IMR-90 (cell line): ENCODE measurements at regions not wholly inside any gene's neighbourhood (a gene's known extent, or its start where the extent isn't known, plus 50 kb on each side); places are given as distances from the start of the nearest gene placed in this dataset.
A peak's percentile ranks its signal among the peaks of the same experiment; 100 is the strongest.

Source experiments
- ATAC-seq: fragments of 200-7000 bp; cut with Tn5 transposase; 2 replicates; pipeline ENCODE4 v1.9.1; 2020; ENCODE audit warnings: low read depth, mild to moderate bottlenecking, moderate library complexity
- BruUV-seq: library from RNA; stranded (reverse); fragments of 400-500 nt; replicated peaks from 2 replicates; lab custom pipeline; 2021; lab: Mats Ljungman, UMichigan
- CTCF ChIA-PET: fragments of 300-600 bp; formaldehyde crosslinking; extraction: SDS; loops from one replicate; lab custom pipeline; 2021; ENCODE audit warnings: antibody characterized with exemption; lab: Yijun Ruan, JAX
- POLR2A ChIA-PET: fragments of 300-600 bp; sonication (Branson Sonifier 250); formaldehyde crosslinking; loops from one replicate; lab custom pipeline; 2022; ENCODE audit warnings: antibody characterized with exemption; ENCODE audit not compliant: unreplicated experiment; lab: Charles Lee
- DNase-seq: peaks from one replicate; pipeline ENCODE4 v3.0.0; 2013
- H2AFZ ChIP-seq: replicated peaks from 2 replicates; pipeline ENCODE3; 2013; ENCODE audit warnings: low read length, mild to moderate bottlenecking; ENCODE audit not compliant: poor library complexity
- H2AK5ac ChIP-seq: 2 replicates; pipeline ENCODE4 v1.6.1; 2013; ENCODE audit warnings: low read depth, low read length, inconsistent platforms
- H2AK9ac ChIP-seq: replicated peaks from 2 replicates; pipeline ENCODE3; 2013; ENCODE audit warnings: mild to moderate bottlenecking, low read depth, low read length, moderate library complexity; ENCODE audit not compliant: poor library complexity
- H2BK120ac ChIP-seq: 2 replicates; pipeline ENCODE4 v1.6.1; 2013; ENCODE audit warnings: low read depth, low read length, inconsistent platforms
- H2BK15ac ChIP-seq: 3 replicates; pipeline ENCODE4 v1.6.1; 2013; ENCODE audit warnings: low read depth, low read length, inconsistent platforms
- H2BK20ac ChIP-seq: 2 replicates; pipeline ENCODE4 v1.6.1; 2013; ENCODE audit warnings: low read depth, mild to moderate bottlenecking, inconsistent platforms, low read length, moderate library complexity
- H2BK5ac ChIP-seq: 2 replicates; pipeline ENCODE4 v1.6.1; 2013; ENCODE audit warnings: mild to moderate bottlenecking, low read depth, low read length, inconsistent platforms; ENCODE audit not compliant: poor library complexity, severe bottlenecking
- H3K14ac ChIP-seq: replicated peaks from 2 replicates; pipeline ENCODE4 v1.6.1; 2013; ENCODE audit warnings: low read depth, low read length, inconsistent platforms
- H3K18ac ChIP-seq: 2 replicates; pipeline ENCODE4 v1.6.1; 2013; ENCODE audit warnings: low read depth, low read length, control low read depth
- H3K23ac ChIP-seq: 2 replicates; pipeline ENCODE4 v1.6.1; 2013; ENCODE audit warnings: low read depth, low read length, inconsistent platforms
- H3K27ac ChIP-seq: 2 replicates; pipeline ENCODE4 v1.5.1; 2013; ENCODE audit warnings: mild to moderate bottlenecking, control low read depth, low read length; ENCODE audit not compliant: insufficient read depth
- H3K27me3 ChIP-seq: 2 replicates; pipeline ENCODE4 v1.6.1; 2013; ENCODE audit warnings: low read length; ENCODE audit not compliant: control insufficient read depth, insufficient read depth
- H3K36me3 ChIP-seq: 2 replicates; pipeline ENCODE4 v1.6.1; 2013; ENCODE audit warnings: low read length, mixed read lengths; ENCODE audit not compliant: control insufficient read depth, insufficient read depth
- H3K4ac ChIP-seq: 2 replicates; pipeline ENCODE4 v1.6.1; 2013; ENCODE audit warnings: low read depth, low read length, inconsistent platforms
- H3K4me1 ChIP-seq: 2 replicates; pipeline ENCODE4 v1.6.1; 2013; ENCODE audit warnings: low read length, mixed read lengths; ENCODE audit not compliant: control insufficient read depth, insufficient read depth
- H3K4me2 ChIP-seq: 2 replicates; pipeline ENCODE4 v1.6.1; 2013; ENCODE audit warnings: low read depth, mild to moderate bottlenecking, control low read depth, low read length, moderate library complexity
- H3K4me3 ChIP-seq: 2 replicates; pipeline ENCODE4 v1.5.1; 2013; ENCODE audit warnings: low read depth, mild to moderate bottlenecking, control low read depth, low read length, moderate library complexity; ENCODE audit not compliant: insufficient read depth
- H3K56ac ChIP-seq: 2 replicates; pipeline ENCODE4 v1.6.1; 2013; ENCODE audit warnings: low read length, inconsistent platforms; ENCODE audit not compliant: insufficient read depth; ENCODE audit errors: extremely low read depth
- H3K79me1 ChIP-seq, 2 experiments: 2 replicates each; pipeline ENCODE4 v1.6.1; 2013; ENCODE audit warnings: low read length in 2 of 2, inconsistent platforms in 1 of 2, low read depth in 1 of 2
- H3K9ac ChIP-seq: 2 replicates; pipeline ENCODE4 v1.6.1; 2013; ENCODE audit warnings: low read depth, low read length, control low read depth
- H3K9me1 ChIP-seq: 2 replicates; pipeline ENCODE4 v1.6.1; 2013; ENCODE audit warnings: low read length, inconsistent platforms; ENCODE audit not compliant: insufficient read depth
- H3K9me3 ChIP-seq: 2 replicates; pipeline ENCODE4 v1.6.1; 2013; ENCODE audit warnings: low read length; ENCODE audit not compliant: control insufficient read depth, insufficient read depth
- H4K20me1 ChIP-seq: 2 replicates; pipeline ENCODE4 v1.6.1; 2013; ENCODE audit warnings: low read length, inconsistent platforms; ENCODE audit not compliant: insufficient read depth
- H4K5ac ChIP-seq: 2 replicates; pipeline ENCODE4 v1.6.1; 2013; ENCODE audit warnings: mild to moderate bottlenecking, low read depth, low read length, control low read depth
- H4K8ac ChIP-seq, 2 experiments: 2 replicates each; pipeline ENCODE4 v1.6.1; 2013; ENCODE audit warnings: low read depth in 2 of 2, low read length in 2 of 2, control low read depth in 1 of 2, inconsistent platforms in 1 of 2
- H4K91ac ChIP-seq: 2 replicates; pipeline ENCODE4 v1.6.1; 2013; ENCODE audit warnings: low read depth, low read length, inconsistent platforms; ENCODE audit not compliant: insufficient read depth
- CEBPB ChIP-seq: IDR thresholded peaks from 2 replicates; pipeline ENCODE4 v1.6.1; 2012; ENCODE audit warnings: low read depth, low read length, improper control_type of control experiment
- SMC3 ChIP-seq: fragments of 150-350 bp; IDR thresholded peaks from 2 replicates; pipeline ENCODE4 v1.6.1; 2016; ENCODE audit warnings: low read depth, mild to moderate bottlenecking, antibody characterized with exemption, low read length, moderate library complexity
- WGBS, 2 experiments: methylation state at CpG; one replicate each; pipeline versions ENCODE4 v1.1.5 to v1.1.7; 2013; ENCODE audit warnings: missing lambda C conversion rate in 2 of 2; ENCODE audit not compliant: insufficient read length in 1 of 2; ENCODE audit errors: extremely low coverage in 2 of 2; 5-methylcytosine and 5-hydroxymethylcytosine counted together
- dilution Hi-C: fragments of 300-500 bp; cut with HindIII; formaldehyde crosslinking; loops from one replicate; pipeline ENCODE4 v1.14.3; 2018; ENCODE audit warnings: low sequenced_read_pairs; ENCODE audit not compliant: unreplicated experiment
- in situ Hi-C: fragments of 300-500 bp; cut with MboI; formaldehyde crosslinking; loops from 3 replicates; pipeline ENCODE4 v1.14.3; 2019; ENCODE audit warnings: low sequenced_read_pairs, inconsistent platforms, mixed read lengths
- intact Hi-C: fragments of 100-400 bp; cut with micrococcal nuclease; formaldehyde crosslinking; loops from 2 replicates; pipeline ENCODE4 v1.10.0; 2022

- Histone ChIP-seq H2BK20ac (no peak overlapping the region), H2AK9ac (no peak overlapping the region), H3K27ac (no peak overlapping the region), H4K20me1 (no peaks in the 10 kb centered on the region), H3K79me1 (no peaks in the 10 kb centered on the region), H3K18ac (no peak overlapping the region), H3K9me1 (no peaks in the 10 kb centered on the region), H4K8ac (no peak overlapping the region), H4K91ac (no peak overlapping the region), H3K14ac (no peak overlapping the region), H3K4ac (no peak overlapping the region), H3K4me3 (no peak overlapping the region), H3K56ac (no peak overlapping the region), H2BK15ac (no peak overlapping the region), H2AFZ (no peak overlapping the region), H3K27me3 (no peaks in the 10 kb centered on the region), H3K4me2 (no peak overlapping the region), H2BK120ac (no peak overlapping the region), H3K9ac (no peak overlapping the region), H2BK5ac (no peak overlapping the region), H3K9me3 (no peaks in the 10 kb centered on the region), H3K36me3 (no peaks in the 10 kb centered on the region), H4K5ac (no peak overlapping the region), H3K4me1 (peaks cover 3% of the 10 kb centered on the region; the same call in 1 of the 2 replicates), H2AK5ac (no peak overlapping the region), H3K23ac (no peak overlapping the region)
- no TSS peak for BruUV-seq
- POLR2A ChIA-PET: no interaction called here
- intact Hi-C loops (no loop called here), dilution Hi-C loops (no loop called here), in situ Hi-C loops (no loop called here)
- no CpG with 5 or more reads among the region's 2 CpGs for WGBS, 2 experiments
- CTCF ChIA-PET: no interaction called here
- no peak for DNase-seq
- ATAC-seq: no peak
- TF ChIP-seq SMC3: no peak
- TF ChIP-seq CEBPB: peak; percentile 76
These were observed 1055.9 kb downstream of the NR2F1-AS1 start for GRCh38 chr5:92525131-92525530.
